ENCODE measurements at regions not wholly inside any gene's neighbourhood (a gene's known extent, or its start where the extent isn't known, plus 50 kb on each side); places are given as distances from the start of the nearest gene placed in this dataset.
"Not testable (repeated sequence)": the region's sequence is repeated elsewhere in the genome, so short reads cannot be mapped to it uniquely, and the experiment has no call there.

GRCh38 chr11:45754741-45755140, 50.2 kb upstream of the SLC35C1 start:
- DNase-seq (ENCODE audit: low spot score) = no peak

GRCh38 chr11:45754261-45754709, 50.7 kb upstream of the SLC35C1 start:
- DNase-seq (ENCODE audit: low spot score) = no peak

GRCh38 chr11:45752106-45752505, 52.8 kb upstream of the SLC35C1 start:
- DNase-seq (ENCODE audit: low spot score) = no peak

- no peak for DNase-seq (ENCODE audit: low spot score)
Measured at GRCh38 chr11:45751430-45751829, 53.5 kb upstream of the SLC35C1 start.

GRCh38 chr11:45750439-45750838, 54.5 kb upstream of the SLC35C1 start:
- DNase-seq (ENCODE audit: low spot score) = no peak

GRCh38 chr11:45748801-45749200, 56.1 kb upstream of the SLC35C1 start:
- DNase-seq (ENCODE audit: low spot score) = no peak

GRCh38 chr11:45745065-45745811, 59.7 kb upstream of the SLC35C1 start:
- no peak for DNase-seq (ENCODE audit: low spot score)

- no peak for DNase-seq (ENCODE audit: low spot score)
Measured at GRCh38 chr11:45743556-45744468, 61.1 kb upstream of the SLC35C1 start.

GRCh38 chr11:45741582-45741981, 63.4 kb upstream of the SLC35C1 start:
- DNase-seq (ENCODE audit: low spot score) = no peak

GRCh38 chr11:45741032-45741431, 63.9 kb upstream of the SLC35C1 start:
- no peak for DNase-seq (ENCODE audit: low spot score)

GRCh38 chr11:45739866-45740265, 65.1 kb upstream of the SLC35C1 start:
- DNase-seq (ENCODE audit: low spot score) = no peak

GRCh38 chr11:45739071-45739470, 65.9 kb upstream of the SLC35C1 start:
- DNase-seq (ENCODE audit: low spot score) = not testable (repeated sequence)

- not testable (repeated sequence) for DNase-seq (ENCODE audit: low spot score)
Measured at GRCh38 chr11:45738194-45738593, 66.8 kb upstream of the SLC35C1 start.

- DNase-seq (ENCODE audit: low spot score) = peak; percentile 77
Measured at GRCh38 chr11:45737056-45737455, 67.9 kb upstream of the SLC35C1 start.

GRCh38 chr11:45736424-45736823, 68.5 kb upstream of the SLC35C1 start:
- peak; percentile 84 for DNase-seq (ENCODE audit: low spot score)

- DNase-seq (ENCODE audit: low spot score) = no peak
Measured at GRCh38 chr11:45733176-45733575, 67.8 kb upstream of the CHST1 start.

GRCh38 chr11:45732343-45732742, 66.9 kb upstream of the CHST1 start:
- no peak for DNase-seq (ENCODE audit: low spot score)

- not testable (repeated sequence) for DNase-seq (ENCODE audit: low spot score)
Measured at GRCh38 chr11:45731171-45731570, 65.7 kb upstream of the CHST1 start.

GRCh38 chr11:45730014-45730413, 64.6 kb upstream of the CHST1 start:
- DNase-seq (ENCODE audit: low spot score) = no peak

GRCh38 chr11:45726493-45727054, 61.2 kb upstream of the CHST1 start:
- DNase-seq (ENCODE audit: low spot score) = no peak

GRCh38 chr11:45725776-45726492, 60.5 kb upstream of the CHST1 start:
- no peak for DNase-seq (ENCODE audit: low spot score)

- DNase-seq (ENCODE audit: low spot score) = no peak
Measured at GRCh38 chr11:45725121-45725520, 59.7 kb upstream of the CHST1 start.
